Lung (tissue), 11 donors: ENCODE measurements at regions not wholly inside any gene's neighbourhood (a gene's known extent, or its start where the extent isn't known, plus 50 kb on each side); places are given as distances from the start of the nearest gene placed in this dataset.

Experiments used
- ATAC-seq: fragments of 200-7000 bp; cut with Tn5 transposase; one replicate; pipeline ENCODE4 v1.9.1; 2020; ENCODE audit warnings: moderate number of reproducible peaks; ENCODE audit not compliant: insufficient read depth, low FRiP score
- DNase-seq, 3 donors: peaks; one replicate each; pipeline ENCODE4 v3.0.0-alpha.2; 2013 to 2017
- H3K27ac ChIP-seq, 2 donors: one replicate each; pipeline ENCODE4 v1.5.1; 2013; ENCODE audit warnings: mild to moderate bottlenecking in 2 of 2, moderate library complexity in 2 of 2, control low read depth in 1 of 2, inconsistent platforms in 1 of 2, low read depth in 1 of 2, low read length in 1 of 2
- H3K27me3 ChIP-seq, 3 donors: one replicate each; pipeline ENCODE4 v1.5.1; 2013; ENCODE audit warnings: low read length in 2 of 3; ENCODE audit not compliant: control insufficient read depth in 3 of 3, insufficient read depth in 3 of 3
- H3K36me3 ChIP-seq, 4 donors: one replicate each; pipeline ENCODE4 v1.5.1; 2013; ENCODE audit warnings: low read length in 4 of 4, mild to moderate bottlenecking in 1 of 4, moderate library complexity in 1 of 4; ENCODE audit not compliant: control insufficient read depth in 4 of 4, insufficient read depth in 4 of 4
- H3K4me1 ChIP-seq, 5 donors: one replicate each; pipeline ENCODE4 v1.5.1; 2013; ENCODE audit warnings: low read length in 5 of 5, mild to moderate bottlenecking in 2 of 5, moderate library complexity in 1 of 5; ENCODE audit not compliant: control insufficient read depth in 5 of 5, insufficient read depth in 5 of 5
- H3K4me3 ChIP-seq: one replicate; pipeline ENCODE4 v1.5.1; 2013; ENCODE audit warnings: mild to moderate bottlenecking, control low read depth, moderate library complexity
- H3K9ac ChIP-seq, 2 donors: one replicate each; pipeline ENCODE4 v1.5.1; 2013; ENCODE audit warnings: low read length in 2 of 2, control low read depth in 1 of 2; ENCODE audit not compliant: insufficient read depth in 1 of 2
- H3K9me3 ChIP-seq, 4 donors: one replicate each; pipeline ENCODE4 v1.5.1; 2013; ENCODE audit warnings: low read length in 3 of 4, mild to moderate bottlenecking in 1 of 4, moderate library complexity in 1 of 4; ENCODE audit not compliant: control insufficient read depth in 4 of 4, insufficient read depth in 3 of 4
- WGBS, 2 donors: extraction: QIAGEN DNeasy Blood & Tissue Kit; methylation state at CpG; one replicate each; pipeline ENCODE4 v1.1.7; 2013; 5-methylcytosine and 5-hydroxymethylcytosine counted together
- TF ChIP-seq, protein P1 (sequence below): IDR thresholded peaks from 2 replicates; pipeline ENCODE4 v1.5.1; 2012; ENCODE audit warnings: mild to moderate bottlenecking; ENCODE audit errors: control extremely low read depth, extremely low read depth
- donor health status: control.
- donor health status: control.
- donor health status: Bipolar disorder and iron deficiency.
- donor health status: healthy.
- donor health status: DM: yes; HTN: yes; CAD: no.

DNA sequence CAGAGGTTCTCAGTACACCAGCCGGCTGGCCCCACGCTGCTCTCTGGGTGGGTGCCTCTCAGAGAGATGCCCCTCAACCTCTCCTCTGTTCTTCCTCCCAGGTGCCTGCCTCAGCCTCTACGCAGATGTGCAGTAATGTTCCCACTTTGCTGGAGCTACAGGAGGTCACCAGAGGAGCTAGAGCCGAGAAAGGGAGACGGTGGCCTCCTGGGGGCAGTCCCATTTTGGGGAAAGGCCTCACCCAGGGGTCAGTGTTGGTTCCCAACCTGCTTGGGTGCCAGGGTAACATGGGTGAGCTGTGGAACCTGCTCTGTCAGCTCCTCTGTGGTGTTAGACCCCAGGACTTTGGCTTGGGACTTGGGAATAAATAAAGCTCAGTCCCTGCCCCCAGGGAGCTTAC lies 145.3 kb upstream of the MLN start:
- TF ChIP-seq, protein P1, sequence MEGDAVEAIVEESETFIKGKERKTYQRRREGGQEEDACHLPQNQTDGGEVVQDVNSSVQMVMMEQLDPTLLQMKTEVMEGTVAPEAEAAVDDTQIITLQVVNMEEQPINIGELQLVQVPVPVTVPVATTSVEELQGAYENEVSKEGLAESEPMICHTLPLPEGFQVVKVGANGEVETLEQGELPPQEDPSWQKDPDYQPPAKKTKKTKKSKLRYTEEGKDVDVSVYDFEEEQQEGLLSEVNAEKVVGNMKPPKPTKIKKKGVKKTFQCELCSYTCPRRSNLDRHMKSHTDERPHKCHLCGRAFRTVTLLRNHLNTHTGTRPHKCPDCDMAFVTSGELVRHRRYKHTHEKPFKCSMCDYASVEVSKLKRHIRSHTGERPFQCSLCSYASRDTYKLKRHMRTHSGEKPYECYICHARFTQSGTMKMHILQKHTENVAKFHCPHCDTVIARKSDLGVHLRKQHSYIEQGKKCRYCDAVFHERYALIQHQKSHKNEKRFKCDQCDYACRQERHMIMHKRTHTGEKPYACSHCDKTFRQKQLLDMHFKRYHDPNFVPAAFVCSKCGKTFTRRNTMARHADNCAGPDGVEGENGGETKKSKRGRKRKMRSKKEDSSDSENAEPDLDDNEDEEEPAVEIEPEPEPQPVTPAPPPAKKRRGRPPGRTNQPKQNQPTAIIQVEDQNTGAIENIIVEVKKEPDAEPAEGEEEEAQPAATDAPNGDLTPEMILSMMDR: no peak
- Histone ChIP-seq H3K9ac (no peak overlapping the region), H3K4me3 (no peak overlapping the region), H3K27me3 (peaks cover 0 to 3% (median 0%) of the 10 kb centered on the region in 3 donors), H3K27ac (no peak overlapping the region), H3K9me3 (no peaks in the 10 kb centered on the region), H3K4me1 (no peaks in the 10 kb centered on the region), H3K36me3 (no peaks in the 10 kb centered on the region)
- DNase-seq (no peak), ATAC-seq (no peak)
- WGBS, 2 donors: 82 to 85% methylated on average over 5 of the region's 5 CpGs

DNA sequence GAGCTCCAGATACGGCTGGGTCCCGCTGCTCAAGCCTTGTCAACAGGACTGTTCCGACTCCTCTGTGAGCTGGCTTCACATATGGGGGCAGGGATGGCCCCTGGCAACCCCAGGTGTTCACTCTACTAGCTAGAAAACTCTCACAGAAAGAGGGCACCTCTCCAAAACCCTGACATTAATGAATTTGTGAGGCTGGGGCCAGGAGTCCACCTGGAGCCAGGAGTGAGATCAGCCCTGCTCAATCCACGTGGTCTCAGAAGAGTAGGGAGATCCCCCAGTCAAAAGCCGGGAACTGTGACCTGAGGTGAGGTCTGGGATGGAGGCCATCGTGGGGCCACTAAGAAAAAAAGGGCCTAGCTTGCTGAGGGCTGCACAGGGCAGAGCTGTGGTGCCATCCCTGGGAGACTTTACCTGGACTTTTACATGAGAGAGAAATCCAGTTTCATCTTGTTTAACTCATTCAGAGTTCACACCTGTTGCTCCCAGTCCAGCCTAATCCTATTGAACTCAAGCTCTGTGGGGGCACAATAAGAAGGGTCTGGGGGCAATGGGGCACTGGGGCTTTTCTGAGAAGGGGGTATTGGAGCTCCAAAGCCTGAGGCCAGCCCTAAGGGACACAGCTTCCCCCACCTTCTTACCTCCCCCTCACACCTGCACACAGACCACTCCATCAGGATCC lies 144.3 kb upstream of the MLN start:
- Histone ChIP-seq H3K9me3 (no peaks in the 10 kb centered on the region), H3K4me1 (no peaks in the 10 kb centered on the region), H3K27me3 (peaks cover 0 to 3% (median 0%) of the 10 kb centered on the region in 3 donors), H3K4me3 (no peak overlapping the region), H3K36me3 (no peaks in the 10 kb centered on the region), H3K27ac (no peak overlapping the region), H3K9ac (no peak overlapping the region)
- WGBS, 2 donors: 83 to 93% methylated on average over 6 of the region's 6 CpGs
- DNase-seq: peak in 1 of 3 donors; percentile 10
- TF ChIP-seq, protein P1: no peak
- no peak for ATAC-seq

DNA sequence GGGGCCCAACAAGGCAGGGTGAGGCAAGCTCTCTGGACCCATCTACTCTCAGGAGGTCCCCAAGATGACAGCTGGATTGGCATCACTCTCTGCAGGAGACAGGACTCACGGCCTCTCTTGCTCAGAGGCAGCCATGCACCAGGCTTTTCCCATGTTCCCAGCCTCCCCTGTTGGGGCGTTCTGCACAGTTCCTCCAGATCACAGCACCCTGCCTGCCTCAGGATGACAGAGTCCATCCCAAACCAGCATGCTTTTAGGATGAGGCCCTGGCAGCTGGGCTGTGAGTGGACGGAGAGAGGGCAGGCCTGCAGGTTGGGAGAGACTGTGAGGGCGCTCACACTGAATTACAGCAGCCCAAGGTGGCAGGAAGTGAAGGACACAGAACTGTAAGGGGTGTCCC lies 143.2 kb upstream of the MLN start:
- DNase-seq: no peak
- ATAC-seq: no peak
- no peak overlapping the region for H3K4me3 ChIP-seq
- H3K9me3 ChIP-seq: no peaks in the 10 kb centered on the region
- TF ChIP-seq, protein P1: no peak
- H3K36me3 ChIP-seq: no peaks in the 10 kb centered on the region
- H3K9ac ChIP-seq: no peak overlapping the region
- WGBS, 2 donors: 59 to 90% methylated on average over 4 of the region's 4 CpGs
- no peaks in the 10 kb centered on the region for H3K27me3 ChIP-seq
- no peak overlapping the region for H3K27ac ChIP-seq
- H3K4me1 ChIP-seq: no peaks in the 10 kb centered on the region

DNA sequence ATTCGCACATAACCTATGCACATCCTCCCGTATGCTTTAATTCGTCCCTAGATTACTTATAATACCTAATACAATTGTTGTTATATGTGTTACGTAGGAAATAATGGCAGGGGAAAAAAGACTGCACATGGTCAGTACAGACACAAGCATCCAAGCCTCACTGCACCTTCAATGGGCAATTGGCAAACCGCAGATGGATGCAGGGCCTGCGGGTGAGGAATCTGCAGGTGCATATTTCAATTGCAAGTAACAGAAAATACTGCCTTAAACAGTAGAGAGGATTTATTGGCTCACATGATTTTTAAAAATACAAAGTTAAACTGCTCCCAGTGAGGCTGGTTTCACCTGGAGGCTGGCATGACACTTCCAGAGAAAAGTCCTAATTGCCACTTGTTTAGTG lies 142.1 kb upstream of the MLN start:
- DNase-seq (no peak), ATAC-seq (no peak)
- WGBS, 2 donors: 87 to 96% methylated on average over 6 of the region's 6 CpGs
- Histone ChIP-seq H3K9ac (no peak overlapping the region), H3K36me3 (no peaks in the 10 kb centered on the region), H3K4me1 (no peaks in the 10 kb centered on the region), H3K4me3 (no peak overlapping the region), H3K27me3 (peaks cover 0 to 6% (median 0%) of the 10 kb centered on the region in 3 donors), H3K9me3 (no peaks in the 10 kb centered on the region), H3K27ac (no peak overlapping the region)
- TF ChIP-seq, protein P1: no peak
